Stimulated activated CD4-positive, alpha-beta T cell treated with anti-CD3 and anti-CD28 coated beads, Interleukin-2, amount 100 ng/mL, for 24 hours (primary cell): ENCODE measurements at regions not wholly inside any gene's neighbourhood (a gene's known extent, or its start where the extent isn't known, plus 50 kb on each side); places are given as distances from the start of the nearest gene placed in this dataset.

Experiments
- DNase-seq, 2 donors: peaks; one replicate each; pipeline ENCODE4 v3.0.0-alpha.2; 2020

DNA sequence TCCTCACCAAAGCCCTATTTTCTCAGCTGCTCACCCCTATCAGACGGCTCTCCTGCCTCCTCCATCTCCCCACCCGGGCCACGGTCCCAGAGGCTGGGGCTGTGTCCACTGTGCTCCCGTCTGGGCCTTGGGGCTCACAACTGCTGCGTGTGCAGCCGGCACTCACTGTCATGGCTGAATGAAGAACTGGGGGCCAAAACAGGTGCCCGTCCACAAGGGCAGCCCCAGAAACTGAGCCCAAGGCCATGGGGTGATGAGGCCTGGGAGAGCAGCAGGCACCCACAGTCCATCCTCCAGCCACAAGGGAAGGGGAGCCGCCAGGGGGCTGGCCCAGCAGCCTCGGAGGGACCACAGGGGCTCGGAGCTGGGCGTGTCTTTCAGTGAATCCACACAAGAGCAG lies 159.5 kb downstream of the DLL1 start:
- no peak for DNase-seq

DNA sequence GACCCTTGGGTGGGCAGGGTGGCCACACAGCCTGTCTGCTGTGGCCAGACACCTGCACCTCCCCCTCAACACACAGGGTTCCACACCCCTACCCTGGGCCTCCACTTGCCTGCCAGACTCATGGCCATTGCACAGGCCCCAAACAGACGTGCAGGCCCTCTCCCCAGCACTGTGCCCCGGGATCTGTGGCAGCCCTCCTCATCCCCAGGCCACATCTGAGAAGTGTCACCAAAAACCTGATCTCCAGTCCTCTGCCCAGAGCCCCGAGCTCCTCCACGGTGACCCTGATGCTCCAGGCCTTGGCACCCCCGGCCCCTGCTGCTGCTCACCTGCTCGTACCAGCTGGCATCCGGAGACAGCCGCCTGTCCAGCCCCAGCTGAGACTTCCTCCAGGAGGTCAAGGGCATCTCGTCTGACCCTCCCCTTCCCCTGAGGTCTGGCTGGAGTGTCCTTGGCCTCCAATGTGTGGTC lies 160.1 kb downstream of the DLL1 start:
- no peak for DNase-seq

DNA sequence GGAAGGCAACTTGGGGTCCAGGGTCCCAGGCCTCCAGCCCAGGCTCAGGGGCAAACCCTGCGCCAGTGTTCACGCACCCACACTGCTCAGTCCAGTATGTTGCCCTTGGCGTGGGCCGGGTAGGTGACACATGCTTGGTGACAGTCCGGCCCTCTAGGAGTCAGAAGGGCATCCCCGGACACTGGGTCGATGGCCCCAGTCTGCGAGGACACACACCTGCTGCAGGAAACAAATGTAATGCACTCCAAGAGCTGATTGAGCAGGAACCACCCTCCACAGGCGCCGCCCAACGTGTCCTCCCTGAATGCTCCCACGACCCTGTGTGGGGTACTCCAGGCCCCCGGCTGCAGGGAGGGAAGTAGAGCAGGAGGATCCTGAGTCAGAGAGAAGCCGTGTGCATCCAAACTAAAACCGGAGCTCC lies 160.7 kb downstream of the DLL1 start:
- DNase-seq = peak in 1 of 2 donors; percentile 14

DNA sequence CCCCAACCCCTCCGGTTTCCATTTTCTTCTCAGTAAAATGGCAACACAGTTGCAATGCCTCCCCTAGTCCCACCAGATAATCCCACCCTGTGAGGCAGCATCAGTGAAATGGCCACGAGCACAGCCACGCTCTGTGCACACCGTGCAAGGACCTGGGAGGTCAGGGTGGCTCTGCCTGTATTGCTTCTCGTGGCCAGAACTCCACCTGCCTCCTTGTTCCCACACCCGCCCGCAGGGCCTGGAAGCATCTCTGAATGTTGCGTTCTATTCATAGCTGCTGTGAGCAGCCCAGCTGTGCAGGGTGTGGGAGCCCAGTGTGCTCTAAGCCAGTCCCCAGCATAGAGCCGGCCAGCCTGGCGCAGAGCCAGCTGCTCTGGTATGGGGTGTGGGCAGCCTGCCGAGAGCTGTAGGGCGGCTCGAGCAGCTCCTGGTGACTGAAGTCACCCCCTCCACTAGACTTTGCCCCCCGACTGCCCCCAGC lies 161.1 kb downstream of the DLL1 start:
- DNase-seq = peak in 1 of 2 donors; percentile 9

DNA sequence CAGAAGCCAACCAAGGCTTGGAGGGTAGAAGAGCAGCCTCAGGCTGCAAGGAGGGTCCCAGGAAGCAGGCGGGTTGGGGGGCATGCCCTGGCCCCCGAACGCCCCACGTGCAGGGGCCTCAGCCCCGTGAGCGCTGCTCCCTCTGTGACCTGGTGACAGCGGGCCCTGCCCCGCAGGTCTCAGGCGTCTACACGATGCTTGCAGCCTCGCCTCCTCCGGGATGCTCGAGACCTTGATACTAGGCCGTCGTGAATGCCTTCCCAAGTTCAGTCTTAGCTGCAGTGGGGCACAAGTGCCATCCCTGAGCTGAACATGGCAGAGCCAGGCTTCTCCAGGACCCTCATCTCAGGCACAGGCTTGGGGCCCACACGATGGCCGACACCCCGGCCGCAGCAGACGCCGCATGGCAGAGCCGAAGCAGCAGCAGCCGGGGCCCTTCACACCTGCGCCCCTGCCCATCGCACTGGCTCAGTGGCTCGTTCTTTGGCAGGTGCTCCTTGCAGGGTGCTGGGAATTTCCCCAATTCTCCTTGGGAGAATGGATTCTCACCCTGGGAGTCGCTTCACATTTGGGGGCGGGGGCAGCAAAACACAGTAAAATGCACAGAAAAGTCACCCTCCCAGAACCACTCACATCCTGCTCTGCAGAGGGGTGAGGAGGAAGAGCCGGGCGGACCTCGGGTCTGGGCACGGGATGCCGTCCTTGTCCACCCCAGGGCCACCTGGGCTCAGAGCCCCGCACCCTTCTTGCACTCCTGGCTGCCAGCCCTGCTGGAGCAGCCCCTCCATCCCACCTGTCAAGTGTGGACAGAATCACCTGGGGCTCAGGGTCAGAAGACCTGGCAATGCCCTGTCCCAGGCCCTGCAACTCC lies 161.8 kb downstream of the DLL1 start:
- peak in 1 of 2 donors; percentile 11 for DNase-seq

GRCh38 chr6:170128346-170128745 lies 162.5 kb downstream of the DLL1 start:
- peak in 1 of 2 donors; percentile 8 for DNase-seq

GRCh38 chr6:170127151-170127550 lies 163.7 kb downstream of the DLL1 start:
- DNase-seq = no peak

- DNase-seq = peak in 1 of 2 donors; percentile 11
Measured at GRCh38 chr6:170125456-170126300, 165.2 kb downstream of the DLL1 start.

DNA sequence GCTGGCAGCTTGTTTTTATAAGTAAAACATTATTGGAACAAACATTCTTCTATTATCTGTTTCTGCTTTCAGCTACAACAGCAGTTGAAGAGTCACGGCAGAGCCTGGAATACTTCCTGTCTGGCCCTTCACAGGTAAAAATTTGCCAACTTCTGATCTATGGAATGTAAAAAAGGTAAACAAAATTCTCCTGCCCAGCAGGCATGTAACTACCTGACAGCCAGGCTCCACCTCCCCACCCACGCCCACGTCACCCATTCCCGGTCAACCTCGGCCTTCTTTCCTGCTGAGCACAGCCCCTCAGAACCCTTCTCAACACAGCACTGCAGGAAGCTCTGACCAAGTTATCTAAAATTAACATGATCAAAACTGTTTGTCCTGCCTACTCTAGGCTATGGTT lies 166.0 kb downstream of the DLL1 start:
- DNase-seq = no peak

- DNase-seq = peak in 1 of 2 donors; percentile 5
Measured at GRCh38 chr6:170124150-170124549, 166.7 kb downstream of the DLL1 start.

- no peak for DNase-seq
Measured at GRCh38 chr6:170122651-170123050, 168.2 kb downstream of the DLL1 start.

GRCh38 chr6:170117111-170117972 lies 173.5 kb downstream of the DLL1 start:
- DNase-seq = no peak

DNA sequence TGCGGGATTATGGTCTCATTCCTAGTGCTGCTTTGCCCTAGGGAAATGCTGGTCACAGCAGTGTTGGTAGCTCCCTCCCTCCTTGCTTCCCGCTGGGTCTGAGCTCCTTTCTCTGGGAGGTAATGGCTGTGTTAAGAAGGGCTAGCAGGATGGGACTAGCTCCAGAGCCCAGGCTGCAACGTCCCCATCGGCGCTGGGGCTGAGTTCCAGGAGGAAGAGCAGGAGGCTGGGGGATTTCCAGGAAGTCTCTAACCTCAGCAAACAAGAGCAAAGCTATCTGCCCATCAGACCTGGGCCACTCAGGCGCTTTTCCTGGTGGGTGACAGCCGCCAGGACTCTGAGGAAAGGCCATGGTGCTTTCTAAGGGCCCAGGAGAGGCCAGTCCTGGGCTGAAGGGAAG lies 174.2 kb downstream of the DLL1 start:
- no peak for DNase-seq

GRCh38 chr6:170114956-170115855 lies 175.7 kb downstream of the DLL1 start:
- no peak for DNase-seq

GRCh38 chr6:170114187-170114945 lies 176.5 kb downstream of the DLL1 start:
- DNase-seq = no peak

DNA sequence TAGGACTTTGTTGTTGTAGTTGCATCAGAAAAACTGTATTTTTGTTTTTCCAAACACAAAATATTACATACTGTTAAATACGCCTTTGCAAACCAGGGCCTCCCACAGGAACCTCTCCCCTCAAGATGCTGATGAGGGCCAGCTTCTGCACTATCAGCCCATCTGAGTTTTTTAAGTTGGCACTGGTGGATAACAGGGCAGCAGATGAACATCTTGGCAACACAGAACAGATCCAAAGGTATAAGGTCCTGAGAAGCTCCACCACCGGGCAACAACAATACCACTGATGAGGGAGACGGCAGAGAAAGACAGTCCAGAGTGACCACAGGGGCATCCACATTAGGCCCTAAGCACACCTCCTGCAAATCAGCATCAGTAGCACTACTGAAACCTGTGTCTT lies 177.7 kb downstream of the DLL1 start:
- DNase-seq = no peak

DNA sequence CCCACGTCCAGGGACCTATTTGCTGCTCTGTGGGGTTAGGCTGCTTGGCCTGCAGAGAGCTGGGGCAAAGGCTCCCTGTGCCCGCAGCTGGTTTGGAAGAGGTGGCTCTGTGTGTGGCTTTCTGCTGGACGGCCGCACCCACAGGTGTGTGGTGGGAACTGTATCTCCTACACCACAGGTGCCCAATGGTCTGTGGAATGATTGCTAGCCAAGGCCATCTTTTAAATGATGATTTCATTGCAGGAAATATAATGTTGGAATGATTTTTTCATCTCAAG lies 178.4 kb downstream of the DLL1 start:
- DNase-seq = no peak

DNA sequence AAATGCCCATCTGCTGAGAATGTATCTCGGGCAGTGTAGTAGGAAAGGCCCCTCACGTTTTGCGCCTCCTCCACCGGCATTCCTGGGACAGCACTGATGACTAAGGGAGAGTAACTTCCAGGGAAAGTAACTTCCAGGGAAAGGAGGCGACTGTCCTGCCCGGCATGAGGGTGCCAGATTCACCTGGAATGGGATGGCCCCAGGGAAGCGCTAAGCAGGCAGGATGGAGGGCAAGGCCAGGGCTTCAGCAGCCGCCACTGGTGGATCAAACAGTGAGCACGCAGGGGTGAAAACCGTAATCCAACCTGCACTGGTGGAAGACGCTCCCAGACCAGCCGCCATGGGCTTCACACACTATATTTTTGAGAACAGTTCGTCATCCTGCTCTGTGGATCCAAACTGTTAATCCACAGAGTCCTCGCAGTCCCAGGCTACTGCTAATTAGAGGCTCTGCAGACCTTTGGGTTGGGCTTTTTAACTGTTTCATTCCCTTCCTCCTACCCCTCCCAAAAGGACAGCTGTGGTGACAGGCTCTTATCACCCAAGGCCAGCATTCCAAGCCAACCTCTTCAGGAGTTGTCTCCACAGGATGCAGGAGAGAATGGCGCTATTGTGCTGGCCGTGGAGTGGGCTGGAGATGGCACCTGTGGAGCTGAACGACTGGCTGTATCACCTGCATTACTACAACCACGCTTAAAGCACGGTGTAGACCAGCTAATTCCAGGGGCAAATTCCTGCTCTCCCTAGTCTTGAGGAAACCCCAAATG lies 178.9 kb downstream of the DLL1 start:
- DNase-seq = no peak

DNA sequence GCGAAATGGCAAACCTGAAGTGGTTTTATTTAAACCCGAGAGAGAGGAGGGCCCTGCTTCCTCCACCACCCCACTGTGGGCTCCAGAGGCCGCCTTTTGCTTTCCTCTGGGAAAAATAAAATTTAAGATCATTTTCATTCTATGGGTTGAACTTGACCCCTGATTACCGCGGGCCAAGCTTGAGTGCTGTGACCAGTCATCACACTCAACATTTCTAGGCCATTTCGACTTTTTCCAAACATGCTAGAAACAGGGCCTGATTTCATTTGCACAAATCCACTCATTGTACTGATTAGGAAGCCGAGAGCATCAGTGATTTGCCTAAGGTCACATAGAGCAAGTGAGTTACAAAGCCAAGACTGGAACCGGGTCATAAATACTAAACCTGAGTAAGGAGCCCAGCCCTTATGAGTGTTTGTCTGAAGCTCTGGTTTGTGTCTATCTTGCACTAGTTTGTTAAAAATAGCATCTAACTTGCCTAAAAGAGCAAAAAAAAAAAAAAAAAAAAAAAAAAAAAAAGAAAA lies 179.7 kb downstream of the DLL1 start:
- DNase-seq = peak in 1 of 2 donors; percentile 9
